ENCODE measurements at regions not wholly inside any gene's neighbourhood (a gene's known extent, or its start where the extent isn't known, plus 50 kb on each side); places are given as distances from the start of the nearest gene placed in this dataset.

GRCh38 chr5:24850926-24851486 is 206.2 kb upstream of the CDH10 start:
- FAIRE-seq (no peak), DNase-seq (ENCODE audit: low read depth in 1 of 2, low spot score in 2 of 2) (no peak)
- ChIA-PET CTCF (ENCODE audit: partially characterized antibody) (no interaction called here), POLR2A (ENCODE audit: partially characterized antibody) (no interaction called here)
- Histone ChIP-seq H2BK15ac (ENCODE audit: low read length) (no peak overlapping the region), H2BK120ac (replicated peaks; ENCODE audit: low read depth, low read length) (no peak overlapping the region), H3K79me1 (ENCODE audit: low read depth, low read length) (no peaks in the 10 kb centered on the region), H3K18ac (ENCODE audit: extremely low read depth, low read length) (no peak overlapping the region), H4K20me1 (replicated peaks in 1 of 2; ENCODE audit: control insufficient read depth in 1 of 2, insufficient read depth in 2 of 2, low read length in 2 of 2) (no peaks in the 10 kb centered on the region), H3K36me3 (ENCODE audit: control insufficient read depth in 2 of 4, insufficient read depth in 4 of 4, low read length in 3 of 4) (no peaks in the 10 kb centered on the region; a peak in 1 of 8 replicates), H3K4ac (replicated peaks; ENCODE audit: insufficient read length, low read depth, low read length) (no peak overlapping the region), H3K27ac (ENCODE audit: low read depth, low read length) (no peak overlapping the region), H3K23ac (ENCODE audit: insufficient read length) (no peak overlapping the region), H2AK5ac (ENCODE audit: low read depth, low read length) (no peak overlapping the region), H2BK20ac (ENCODE audit: low read length) (no peak overlapping the region), H3K9me3 (ENCODE audit: insufficient read depth in 2 of 2, low read depth in 1 of 2, low read length in 1 of 2) (no peaks in the 10 kb centered on the region), H4K91ac (replicated peaks; ENCODE audit: insufficient read length, low read length) (no peak overlapping the region), H3K14ac (ENCODE audit: insufficient read length) (no peak overlapping the region), H4K8ac (ENCODE audit: extremely low read depth, insufficient read depth, low read length) (no peak overlapping the region), H2BK12ac (ENCODE audit: low read depth, low read length) (no peak overlapping the region), H3K4me3 (ENCODE audit: extremely low read depth in 1 of 4, insufficient read depth in 2 of 4, low read depth in 3 of 4, low read length in 4 of 4) (no peak overlapping the region), H3K23me2 (ENCODE audit: low read depth, low read length) (no peaks in the 10 kb centered on the region), H3K4me1 (replicated peaks in 1 of 4; ENCODE audit: control insufficient read depth in 3 of 4, insufficient read depth in 4 of 4, low read length in 3 of 4) (peaks cover 0 to 11% (median under 1%) of the 10 kb centered on the region in 4 experiments; a peak in 1 of 7 replicates), H3K27me3 (replicated peaks in 1 of 4; ENCODE audit: control insufficient read depth in 3 of 4, extremely low read depth in 1 of 4, insufficient read depth in 3 of 4, low read length in 3 of 4) (no peaks in the 10 kb centered on the region), H3K79me2 (ENCODE audit: control insufficient read depth in 1 of 2, insufficient read depth in 2 of 2, low read length in 2 of 2) (no peaks in the 10 kb centered on the region), H2AFZ (ENCODE audit: low read length) (peak overlapping the region; percentile 29; the same call in 1 of the 2 replicates), H2BK5ac (ENCODE audit: low read depth, low read length) (no peak overlapping the region), H4K5ac (ENCODE audit: insufficient read length, low read depth, low read length) (no peak overlapping the region), H3K4me2 (ENCODE audit: insufficient read depth in 1 of 2, low read depth in 2 of 2, low read length in 2 of 2) (no peak overlapping the region), H3K9ac (replicated peaks in 1 of 4; ENCODE audit: extremely low read depth in 1 of 4, low read depth in 3 of 4, low read length in 3 of 4) (no peak overlapping the region), H3K56ac (replicated peaks; ENCODE audit: insufficient read length, low read depth, low read length) (no peak overlapping the region)
- TF ChIP-seq GTF2F1 (IDR thresholded peaks at IDR 0.05; ENCODE audit: borderline replicate concordance, low read depth, low read length): no peak
- no peak for TF ChIP-seq KDM1A (IDR thresholded peaks at IDR 0.05; ENCODE audit: borderline replicate concordance, low read length)
- 87% methylated on average over 5 of the region's 5 CpGs; no CpG with 5 or more reads in 1 of the 2 experiments for WGBS, 2 experiments (ENCODE audit: extremely low coverage in 1 of 2, insufficient coverage in 1 of 2, insufficient read length in 1 of 2, insufficient replicate concordance in 2 of 2, low coverage in 1 of 2, low lambda C conversion rate in 2 of 2, missing lambda C conversion rate in 1 of 2)

Data from H1 (cell line).